OCI-M1 (cell line): ENCODE measurements at regions not wholly inside any gene's neighbourhood (a gene's known extent, or its start where the extent isn't known, plus 50 kb on each side); places are given as distances from the start of the nearest gene placed in this dataset.

Source experiments
- DNase-seq: peaks from one replicate; lab custom pipeline; 2025; lab: John Stamatoyannopoulos, UW

GRCh38 chr5:153880106-153880505, 158.6 kb downstream of the FAM114A2 start:
- no peak for DNase-seq

GRCh38 chr5:153879596-153879995, 159.1 kb downstream of the FAM114A2 start:
- DNase-seq: no peak

GRCh38 chr5:153866176-153866575, 172.5 kb downstream of the FAM114A2 start:
- no peak for DNase-seq

- DNase-seq: no peak
Measured at GRCh38 chr5:153865016-153865415, 173.7 kb downstream of the FAM114A2 start.

- no peak for DNase-seq
Measured at GRCh38 chr5:153863951-153864350, 174.8 kb downstream of the FAM114A2 start.
